GM19463 (cell line): ENCODE measurements at regions not wholly inside any gene's neighbourhood (a gene's known extent, or its start where the extent isn't known, plus 50 kb on each side); places are given as distances from the start of the nearest gene placed in this dataset.
"Not testable (repeated sequence)": the region's sequence is repeated elsewhere in the genome, so short reads cannot be mapped to it uniquely, and the experiment has no call there.

Source experiments
- ATAC-seq: cut with Tn5 transposase; IDR thresholded peaks from one replicate; pipeline ENCODE4 v1.9.1; 2021; ENCODE audit warnings: mild to moderate bottlenecking, moderate library complexity; ENCODE audit not compliant: unreplicated experiment

DNA sequence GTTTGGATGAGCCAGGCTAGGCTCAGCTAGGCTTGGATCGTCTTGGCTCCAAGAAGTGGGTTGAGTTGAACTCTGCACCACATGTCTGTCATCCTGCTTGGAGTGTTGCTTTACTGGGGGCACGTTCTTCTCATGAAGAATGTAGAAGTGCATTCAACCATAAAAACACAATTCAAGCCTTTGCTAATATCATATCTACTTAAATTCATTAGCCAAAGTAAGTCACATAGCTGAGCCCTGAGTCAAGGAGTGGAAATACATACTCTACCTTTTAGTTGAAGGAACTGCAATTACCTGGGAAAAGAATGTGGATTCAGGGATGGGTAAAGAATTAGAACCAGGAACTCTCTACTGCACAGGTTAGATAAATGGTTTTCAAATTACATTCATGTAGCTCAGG lies 360.4 kb upstream of the KCNH7 start:
- ATAC-seq = no peak

GRCh38 chr2:163198007-163198406 lies 359.4 kb upstream of the KCNH7 start:
- ATAC-seq = no peak

DNA sequence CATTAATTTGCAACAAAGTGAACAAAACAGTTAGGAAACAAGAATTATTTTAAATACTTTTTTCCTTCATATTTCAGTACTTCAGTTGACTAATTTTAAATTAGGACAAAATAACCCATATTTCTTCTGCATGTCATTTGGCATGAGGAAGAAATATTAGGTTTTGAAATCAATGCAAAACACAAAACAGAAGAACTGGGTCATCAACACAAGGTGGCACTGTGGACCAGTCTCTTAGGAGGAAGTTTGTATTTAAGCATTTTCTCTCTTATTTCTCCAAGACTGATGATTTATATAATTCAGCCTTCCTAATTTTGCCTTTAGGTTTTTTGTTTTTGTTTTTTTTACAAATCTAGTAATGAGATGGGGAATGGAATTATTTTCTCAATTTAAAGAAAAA lies 352.8 kb upstream of the KCNH7 start:
- ATAC-seq = peak; percentile 60

DNA sequence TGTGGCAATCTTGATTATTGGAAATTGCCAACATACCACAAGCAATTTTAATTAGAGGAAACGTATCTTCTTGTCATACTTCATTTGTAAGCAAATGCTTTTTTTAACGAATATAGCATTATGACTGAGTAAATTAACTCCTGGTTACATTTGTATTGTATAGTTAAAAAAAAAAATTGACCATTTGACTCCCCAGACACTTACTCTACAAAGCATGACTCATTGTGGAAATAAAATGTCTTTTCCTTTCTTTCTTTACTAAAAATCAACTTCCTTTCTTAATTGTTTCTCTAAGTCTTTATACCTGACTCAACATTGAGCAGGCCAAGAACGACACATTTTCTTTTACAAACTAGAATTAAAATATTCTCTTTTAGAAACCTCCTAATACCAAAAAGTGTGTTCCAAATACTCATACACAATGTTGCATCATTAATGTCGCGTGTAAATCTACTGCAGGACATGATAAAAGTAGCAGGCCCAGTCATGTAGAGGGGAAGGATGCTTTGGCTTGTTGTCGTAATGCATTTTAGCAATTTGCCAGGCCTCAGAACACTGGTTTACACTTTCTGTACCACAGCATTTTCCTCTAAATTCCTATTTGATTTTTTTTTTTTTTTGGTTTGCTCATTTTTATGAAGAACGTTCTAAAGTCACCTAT lies 349.6 kb upstream of the KCNH7 start:
- ATAC-seq = no peak

DNA sequence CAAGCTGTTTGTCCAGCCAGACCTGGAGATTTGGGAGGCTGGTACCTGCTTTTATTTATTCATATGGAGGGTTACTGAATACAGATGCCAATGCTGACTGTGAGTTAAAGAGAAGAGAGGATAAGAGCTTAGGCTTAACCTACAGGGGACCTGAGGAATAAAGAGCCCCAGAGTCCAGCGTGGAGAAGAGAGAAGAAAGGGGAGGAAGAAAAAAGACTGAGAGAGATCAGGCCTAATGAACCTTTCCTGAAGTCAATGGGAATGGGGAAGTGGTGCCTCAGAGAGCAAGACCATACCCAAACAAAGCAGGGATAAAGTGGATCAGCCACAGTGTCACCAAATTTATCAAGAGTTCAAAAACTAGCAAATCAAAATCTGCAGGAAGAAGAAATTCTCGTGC lies 348.6 kb upstream of the KCNH7 start:
- no peak for ATAC-seq

DNA sequence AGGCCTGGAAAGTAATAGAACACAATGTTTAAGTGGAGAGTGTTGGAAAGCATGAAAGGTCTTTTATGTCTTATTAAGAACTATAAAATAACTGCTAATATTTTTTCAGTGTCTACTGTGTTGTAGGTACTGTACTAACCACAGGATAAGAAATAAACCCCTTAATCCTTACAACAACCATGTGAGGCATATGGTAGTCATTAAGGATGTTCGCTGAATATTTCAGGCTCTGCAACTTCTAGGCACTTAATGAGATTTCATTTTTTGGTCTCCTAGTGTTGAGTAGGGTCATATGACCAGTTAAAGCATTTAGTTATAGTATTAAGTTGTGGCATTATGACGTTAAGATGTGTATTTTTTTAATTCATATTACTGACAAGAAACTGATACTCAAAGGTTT lies 346.6 kb upstream of the KCNH7 start:
- ATAC-seq = no peak

GRCh38 chr2:163182764-163183354 lies 344.3 kb upstream of the KCNH7 start:
- peak; percentile 63 for ATAC-seq

GRCh38 chr2:163177592-163177991 lies 339.0 kb upstream of the KCNH7 start:
- ATAC-seq = no peak

DNA sequence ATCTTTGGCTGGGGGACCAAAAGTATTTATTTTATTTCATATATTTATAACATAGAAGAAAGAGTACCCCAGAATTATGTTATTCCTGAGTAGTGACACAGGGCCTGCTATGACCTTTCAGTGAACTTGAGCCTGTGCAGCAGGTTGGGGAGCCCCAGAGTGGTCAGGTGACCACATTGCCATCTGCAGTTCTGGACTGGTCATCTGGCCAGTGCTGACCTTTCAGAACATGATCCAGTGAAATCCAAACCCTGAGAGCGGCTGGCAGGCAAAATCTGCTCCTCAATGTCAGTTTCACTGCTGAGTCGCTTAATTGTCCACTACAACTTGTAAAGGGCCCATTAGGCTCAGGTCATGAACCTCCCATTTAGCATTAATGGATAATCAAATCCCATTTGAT lies 336.7 kb upstream of the KCNH7 start:
- no peak for ATAC-seq

DNA sequence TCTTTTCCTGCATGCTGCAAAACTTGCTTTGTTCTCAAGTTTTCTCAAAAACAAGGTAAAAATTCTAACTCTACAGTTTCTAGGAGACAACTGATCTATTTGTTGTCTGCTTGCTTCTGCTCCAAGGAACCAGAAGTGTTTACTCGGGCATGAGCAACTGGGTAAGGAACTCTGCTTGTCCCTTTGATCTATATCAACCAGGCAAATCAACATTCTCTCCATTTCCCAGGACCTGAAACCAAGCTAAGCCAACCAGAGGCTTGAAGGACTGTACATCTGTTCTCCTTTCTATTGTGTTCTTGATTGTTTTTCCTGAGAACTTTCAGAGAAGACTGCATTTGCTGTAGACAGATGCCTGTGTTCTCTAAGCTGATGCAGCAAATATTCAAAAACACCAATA lies 335.0 kb upstream of the KCNH7 start:
- no peak for ATAC-seq

DNA sequence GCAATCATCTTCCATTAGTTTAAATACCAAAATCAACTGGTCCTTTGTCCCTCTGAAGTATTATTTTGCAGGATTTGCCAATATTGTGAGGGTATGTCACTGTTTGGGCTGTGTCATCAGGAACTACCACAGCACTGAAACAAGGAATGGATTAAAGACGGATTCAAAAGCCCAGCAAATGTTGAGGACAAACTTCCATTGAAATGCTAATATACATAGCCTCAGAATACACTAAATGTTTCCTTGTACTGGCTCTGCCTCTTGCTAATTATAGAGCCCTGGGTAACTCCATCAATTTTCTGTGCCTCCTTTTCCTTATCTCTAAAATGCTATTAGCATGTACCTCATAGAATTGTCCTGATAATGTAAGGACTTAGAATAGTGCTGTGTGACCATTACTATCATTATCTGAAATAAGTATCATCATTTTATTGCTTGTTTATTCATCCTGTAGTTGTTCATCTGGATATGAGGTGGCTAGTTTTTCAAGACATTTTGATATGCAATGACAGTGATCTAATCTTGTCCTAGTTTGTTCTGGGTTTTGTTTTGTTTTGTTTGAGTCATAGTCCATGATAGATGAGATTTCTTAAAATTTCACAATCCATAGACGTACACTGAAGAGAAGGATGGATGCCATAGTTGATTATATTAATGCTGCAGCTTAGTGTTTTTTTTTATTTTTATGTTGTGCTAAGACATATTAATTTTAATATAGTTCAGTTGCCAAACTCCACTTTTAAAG lies 333.4 kb upstream of the KCNH7 start:
- ATAC-seq = no peak

DNA sequence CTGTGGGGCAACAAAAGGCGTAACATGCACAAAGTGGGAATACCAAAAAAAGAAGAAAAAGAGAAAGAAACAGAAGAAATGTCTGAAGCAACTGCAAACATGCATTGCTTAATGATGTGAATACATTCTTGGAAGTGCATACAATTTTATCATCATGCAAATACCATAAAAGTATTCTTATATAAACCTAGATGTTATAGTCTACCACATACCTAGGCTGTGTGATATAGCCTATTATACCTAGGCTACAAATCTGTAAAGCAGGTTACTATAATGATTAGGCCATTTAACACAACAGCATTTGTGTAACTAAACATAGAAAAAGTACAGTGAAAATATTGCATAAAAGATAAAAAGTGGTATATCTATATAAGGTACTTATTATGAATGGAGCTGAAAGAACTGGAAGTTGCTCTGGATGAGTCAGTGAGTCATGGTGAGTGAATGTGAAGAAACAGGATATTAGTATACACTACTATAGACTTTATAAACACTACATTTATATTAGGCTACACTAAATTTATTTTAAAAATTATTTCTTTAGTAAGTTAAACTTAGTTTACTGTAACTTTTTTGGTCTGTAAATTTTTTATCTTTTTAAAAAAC lies 319.4 kb upstream of the KCNH7 start:
- ATAC-seq = no peak

- no peak for ATAC-seq
Measured at GRCh38 chr2:163157411-163157810, 318.8 kb upstream of the KCNH7 start.

- ATAC-seq = no peak
Measured at GRCh38 chr2:163155925-163156324, 317.4 kb upstream of the KCNH7 start.

DNA sequence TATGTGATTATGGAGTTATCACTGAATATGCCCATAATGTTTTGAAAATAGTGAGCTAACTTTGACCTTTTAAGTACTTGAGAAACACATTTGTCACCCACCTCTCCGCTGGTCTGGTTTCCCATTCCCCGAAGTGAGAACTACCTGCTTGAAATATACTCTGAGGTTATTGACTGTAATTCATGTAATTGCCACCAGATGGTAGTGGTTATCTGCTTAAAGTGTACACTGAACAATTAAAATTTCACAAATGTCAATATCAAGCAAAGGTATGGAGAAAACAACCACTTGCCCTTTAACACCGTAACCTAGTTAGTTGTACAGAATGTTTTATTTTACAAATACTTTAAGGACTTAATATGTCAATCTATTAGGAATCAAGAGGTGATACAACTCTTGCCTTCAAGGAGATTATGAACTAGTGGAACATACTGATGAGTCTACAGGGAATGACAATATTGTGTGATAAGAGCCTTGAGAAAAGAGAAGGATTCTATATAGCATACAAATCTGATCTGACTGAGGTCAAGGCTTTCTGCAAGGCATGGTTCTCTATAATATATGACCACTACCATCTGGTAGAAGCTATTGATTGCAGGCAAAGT lies 316.8 kb upstream of the KCNH7 start:
- peak; percentile 83 for ATAC-seq

- no peak for ATAC-seq
Measured at GRCh38 chr2:163142618-163143017, 304.1 kb upstream of the KCNH7 start.

- no peak for ATAC-seq
Measured at GRCh38 chr2:163138947-163139346, 300.4 kb upstream of the KCNH7 start.

DNA sequence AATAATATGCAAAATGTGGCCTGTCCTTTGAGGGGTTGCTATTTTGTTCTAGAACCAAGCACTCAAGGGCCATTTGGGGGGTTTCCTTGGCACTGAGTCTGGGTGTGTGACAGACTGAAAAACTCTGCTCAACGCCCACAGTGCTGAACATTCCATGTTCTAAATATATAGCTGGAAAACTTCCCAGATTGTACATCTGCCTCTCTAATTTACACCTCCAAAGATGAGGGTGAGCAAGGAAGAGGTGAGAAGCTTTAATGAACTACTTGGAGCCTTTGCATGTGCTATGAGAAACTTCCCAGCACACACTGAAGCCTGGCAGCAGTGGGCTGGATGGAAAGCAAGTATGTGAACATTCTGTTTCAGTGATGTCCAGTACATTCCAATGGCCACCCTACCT lies 296.7 kb upstream of the KCNH7 start:
- ATAC-seq = no peak

DNA sequence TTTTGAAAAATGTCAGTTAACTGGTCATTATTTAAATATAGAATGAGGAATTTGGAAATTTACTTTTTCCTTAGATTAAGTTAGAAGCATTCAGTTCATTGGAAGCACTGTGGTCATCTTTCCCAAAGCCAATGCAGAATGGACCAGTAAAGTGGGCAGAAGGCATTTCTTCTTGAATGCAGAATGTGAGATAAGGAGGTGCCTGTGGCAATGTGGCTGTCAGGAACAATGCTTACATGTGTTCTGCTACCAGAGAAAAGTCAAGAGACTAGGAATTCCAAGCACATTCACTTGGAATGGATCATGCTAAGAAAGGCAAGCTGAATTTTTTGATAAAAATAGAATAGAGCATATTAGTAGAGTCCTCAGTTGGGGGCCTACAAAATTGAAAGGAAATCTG lies 295.0 kb upstream of the KCNH7 start:
- no peak for ATAC-seq

- ATAC-seq = no peak
Measured at GRCh38 chr2:163132850-163133249, 294.3 kb upstream of the KCNH7 start.

GRCh38 chr2:163132207-163132606 lies 293.6 kb upstream of the KCNH7 start:
- not testable (repeated sequence) for ATAC-seq
